ENCODE measurements at regions not wholly inside any gene's neighbourhood (a gene's known extent, or its start where the extent isn't known, plus 50 kb on each side); places are given as distances from the start of the nearest gene placed in this dataset.

DNA sequence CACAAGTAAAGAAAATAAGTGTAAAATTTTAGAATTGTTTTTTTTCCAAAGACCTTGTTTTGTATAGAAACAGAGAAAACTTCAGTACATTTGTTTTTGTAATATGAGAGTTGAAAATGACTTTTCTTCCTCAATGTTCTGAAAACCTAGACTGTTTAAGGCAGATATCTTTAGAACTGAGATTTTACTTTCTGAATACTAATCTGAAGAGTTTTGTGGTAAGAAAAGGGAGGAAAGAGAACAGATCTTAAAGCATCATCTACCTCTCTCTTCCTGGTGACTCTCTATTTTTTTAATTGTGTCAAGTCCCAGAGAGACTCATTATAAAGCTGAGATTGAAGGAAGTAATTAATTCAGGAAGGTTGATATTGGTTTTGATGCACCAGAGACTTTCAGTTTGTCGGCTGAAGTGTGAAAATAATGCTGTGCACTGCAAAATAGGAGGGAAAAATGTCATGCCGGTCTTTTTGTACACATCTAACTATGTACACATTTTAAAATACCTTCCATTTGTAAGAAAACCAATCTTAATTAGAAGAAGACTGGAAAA is 142.1 kb upstream of the NAALADL2 start:
- Histone ChIP-seq H2BK5ac (ENCODE audit: low read depth, low read length) (no peak overlapping the region), H2AFZ (ENCODE audit: low read length) (no peak overlapping the region), H3K18ac (ENCODE audit: extremely low read depth, low read length) (no peak overlapping the region), H3K79me2 (ENCODE audit: control insufficient read depth in 1 of 2, insufficient read depth in 2 of 2, low read length in 2 of 2) (no peaks in the 10 kb centered on the region), H3K4me1 (replicated peaks in 1 of 4; ENCODE audit: control insufficient read depth in 3 of 4, insufficient read depth in 4 of 4, low read length in 3 of 4) (no peaks in the 10 kb centered on the region), H3K4me2 (ENCODE audit: insufficient read depth in 1 of 2, low read depth in 2 of 2, low read length in 2 of 2) (no peak overlapping the region), H3K9ac (replicated peaks in 1 of 4; ENCODE audit: extremely low read depth in 1 of 4, low read depth in 3 of 4, low read length in 3 of 4) (no peak overlapping the region), H4K91ac (replicated peaks; ENCODE audit: insufficient read length, low read length) (no peak overlapping the region), H3K23ac (ENCODE audit: insufficient read length) (no peak overlapping the region), H4K5ac (ENCODE audit: insufficient read length, low read depth, low read length) (no peak overlapping the region), H2AK5ac (ENCODE audit: low read depth, low read length) (no peak overlapping the region), H3K9me3 (ENCODE audit: insufficient read depth in 2 of 2, low read depth in 1 of 2, low read length in 1 of 2) (no peaks in the 10 kb centered on the region), H2BK120ac (replicated peaks; ENCODE audit: low read depth, low read length) (no peak overlapping the region), H2BK15ac (ENCODE audit: low read length) (no peak overlapping the region), H3K79me1 (ENCODE audit: low read depth, low read length) (no peaks in the 10 kb centered on the region), H4K20me1 (replicated peaks in 1 of 2; ENCODE audit: control insufficient read depth in 1 of 2, insufficient read depth in 2 of 2, low read length in 2 of 2) (no peaks in the 10 kb centered on the region), H2BK20ac (ENCODE audit: low read length) (no peak overlapping the region), H4K8ac (ENCODE audit: extremely low read depth, insufficient read depth, low read length) (no peak overlapping the region), H3K27me3 (replicated peaks in 1 of 4; ENCODE audit: control insufficient read depth in 3 of 4, extremely low read depth in 1 of 4, insufficient read depth in 3 of 4, low read length in 3 of 4) (no peaks in the 10 kb centered on the region), H3K36me3 (ENCODE audit: control insufficient read depth in 2 of 4, insufficient read depth in 4 of 4, low read length in 3 of 4) (no peaks in the 10 kb centered on the region), H3K4me3 (ENCODE audit: extremely low read depth in 1 of 4, insufficient read depth in 2 of 4, low read depth in 3 of 4, low read length in 4 of 4) (no peak overlapping the region), H2BK12ac (ENCODE audit: low read depth, low read length) (no peak overlapping the region), H3K4ac (replicated peaks; ENCODE audit: insufficient read length, low read depth, low read length) (no peak overlapping the region), H3K56ac (replicated peaks; ENCODE audit: insufficient read length, low read depth, low read length) (no peak overlapping the region), H3K27ac (ENCODE audit: low read depth, low read length) (no peak overlapping the region), H3K23me2 (ENCODE audit: low read depth, low read length) (no peaks in the 10 kb centered on the region), H3K14ac (ENCODE audit: insufficient read length) (no peak overlapping the region)
- TF ChIP-seq, protein P1, sequence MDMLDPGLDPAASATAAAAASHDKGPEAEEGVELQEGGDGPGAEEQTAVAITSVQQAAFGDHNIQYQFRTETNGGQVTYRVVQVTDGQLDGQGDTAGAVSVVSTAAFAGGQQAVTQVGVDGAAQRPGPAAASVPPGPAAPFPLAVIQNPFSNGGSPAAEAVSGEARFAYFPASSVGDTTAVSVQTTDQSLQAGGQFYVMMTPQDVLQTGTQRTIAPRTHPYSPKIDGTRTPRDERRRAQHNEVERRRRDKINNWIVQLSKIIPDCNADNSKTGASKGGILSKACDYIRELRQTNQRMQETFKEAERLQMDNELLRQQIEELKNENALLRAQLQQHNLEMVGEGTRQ (IDR thresholded peaks at IDR 0.05; ENCODE audit: low read length): no peak
- TF ChIP-seq NRF1 (IDR thresholded peaks at IDR 0.05; ENCODE audit: low read depth, low read length): no peak
- TF ChIP-seq, protein P2, sequence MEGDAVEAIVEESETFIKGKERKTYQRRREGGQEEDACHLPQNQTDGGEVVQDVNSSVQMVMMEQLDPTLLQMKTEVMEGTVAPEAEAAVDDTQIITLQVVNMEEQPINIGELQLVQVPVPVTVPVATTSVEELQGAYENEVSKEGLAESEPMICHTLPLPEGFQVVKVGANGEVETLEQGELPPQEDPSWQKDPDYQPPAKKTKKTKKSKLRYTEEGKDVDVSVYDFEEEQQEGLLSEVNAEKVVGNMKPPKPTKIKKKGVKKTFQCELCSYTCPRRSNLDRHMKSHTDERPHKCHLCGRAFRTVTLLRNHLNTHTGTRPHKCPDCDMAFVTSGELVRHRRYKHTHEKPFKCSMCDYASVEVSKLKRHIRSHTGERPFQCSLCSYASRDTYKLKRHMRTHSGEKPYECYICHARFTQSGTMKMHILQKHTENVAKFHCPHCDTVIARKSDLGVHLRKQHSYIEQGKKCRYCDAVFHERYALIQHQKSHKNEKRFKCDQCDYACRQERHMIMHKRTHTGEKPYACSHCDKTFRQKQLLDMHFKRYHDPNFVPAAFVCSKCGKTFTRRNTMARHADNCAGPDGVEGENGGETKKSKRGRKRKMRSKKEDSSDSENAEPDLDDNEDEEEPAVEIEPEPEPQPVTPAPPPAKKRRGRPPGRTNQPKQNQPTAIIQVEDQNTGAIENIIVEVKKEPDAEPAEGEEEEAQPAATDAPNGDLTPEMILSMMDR (IDR thresholded peaks at IDR 0.05; ENCODE audit: control extremely low read depth in 1 of 3, insufficient read depth in 1 of 3, low read depth in 1 of 3, low read length in 3 of 3): no peak
- ChIA-PET CTCF (ENCODE audit: partially characterized antibody) (no interaction called here), POLR2A (ENCODE audit: partially characterized antibody) (no interaction called here)
- no peak for FAIRE-seq
- WGBS, 2 experiments (ENCODE audit: extremely low coverage in 1 of 2, insufficient coverage in 1 of 2, insufficient read length in 1 of 2, insufficient replicate concordance in 2 of 2, low coverage in 1 of 2, low lambda C conversion rate in 2 of 2, missing lambda C conversion rate in 1 of 2): 98% methylated on average over 2 of the region's 2 CpGs; no CpG with 5 or more reads in 1 of the 2 experiments
- no peak for DNase-seq (ENCODE audit: low read depth in 1 of 2, low spot score in 2 of 2)
